Smooth muscle cell (in vitro differentiated cells): ENCODE measurements at regions not wholly inside any gene's neighbourhood (a gene's known extent, or its start where the extent isn't known, plus 50 kb on each side); places are given as distances from the start of the nearest gene placed in this dataset.

Experiments
- DNase-seq: peaks from one replicate; lab custom pipeline; 2025; ENCODE audit not compliant: unreplicated experiment; lab: John Stamatoyannopoulos, UW
- H2AFZ ChIP-seq: fragments of 200-600 bp; sonication (generic); 2 replicates; pipeline ENCODE4 v1.6.0; 2016; ENCODE audit warnings: antibody characterized with exemption, low read depth, mild to moderate bottlenecking
- H3F3A ChIP-seq: fragments of 200-600 bp; sonication (generic); 2 replicates; pipeline ENCODE4 v1.6.0; 2017; ENCODE audit warnings: antibody characterized with exemption, low read depth
- H3K27ac ChIP-seq: fragments of 200-600 bp; sonication (generic); 2 replicates; pipeline ENCODE4 v1.5.1; 2016; ENCODE audit warnings: low read depth, mild to moderate bottlenecking
- H3K27me3 ChIP-seq: fragments of 200-600 bp; sonication (generic); 2 replicates; pipeline ENCODE4 v1.6.1; 2016; ENCODE audit warnings: low read depth, mild to moderate bottlenecking
- H3K36me3 ChIP-seq: fragments of 200-600 bp; sonication (generic); 2 replicates; pipeline ENCODE4 v1.5.1; 2016; ENCODE audit warnings: low read depth
- H3K4me1 ChIP-seq: fragments of 200-600 bp; sonication (generic); 2 replicates; pipeline ENCODE4 v1.5.1; 2016; ENCODE audit warnings: low read depth
- H3K4me2 ChIP-seq: fragments of 200-600 bp; sonication (generic); 2 replicates; pipeline ENCODE4 v1.6.0; 2016; ENCODE audit warnings: mild to moderate bottlenecking
- H3K4me3 ChIP-seq: fragments of 200-600 bp; sonication (generic); 2 replicates; pipeline ENCODE4 v1.5.1; 2016; ENCODE audit warnings: mild to moderate bottlenecking
- H3K79me2 ChIP-seq: fragments of 200-600 bp; sonication (generic); 2 replicates; pipeline ENCODE4 v1.6.0; 2016; ENCODE audit warnings: low read depth, mild to moderate bottlenecking
- H3K9ac ChIP-seq: fragments of 200-600 bp; sonication (generic); 2 replicates; pipeline ENCODE4 v1.6.0; 2016; ENCODE audit warnings: low read depth
- H3K9me3 ChIP-seq: fragments of 200-600 bp; sonication (generic); replicated peaks from 2 replicates; pipeline ENCODE4 v1.5.1; 2016; ENCODE audit warnings: low read depth
- H4K20me1 ChIP-seq: fragments of 200-600 bp; sonication (generic); 2 replicates; pipeline ENCODE4 v1.6.0; 2016; ENCODE audit warnings: low read depth
- WGBS: methylation state at CpG from one replicate; pipeline ENCODE4 v1.1.7; 2016; ENCODE audit warnings: low lambda C conversion rate; 5-methylcytosine and 5-hydroxymethylcytosine counted together
- TF ChIP-seq, protein P1 (sequence below): fragments of 200-600 bp; sonication (generic); IDR thresholded peaks from 2 replicates; pipeline ENCODE4 v1.5.1; 2017; ENCODE audit warnings: borderline replicate concordance, mild to moderate bottlenecking, antibody characterized with exemption; ENCODE audit not compliant: insufficient read depth, poor library complexity, severe bottlenecking

DNA sequence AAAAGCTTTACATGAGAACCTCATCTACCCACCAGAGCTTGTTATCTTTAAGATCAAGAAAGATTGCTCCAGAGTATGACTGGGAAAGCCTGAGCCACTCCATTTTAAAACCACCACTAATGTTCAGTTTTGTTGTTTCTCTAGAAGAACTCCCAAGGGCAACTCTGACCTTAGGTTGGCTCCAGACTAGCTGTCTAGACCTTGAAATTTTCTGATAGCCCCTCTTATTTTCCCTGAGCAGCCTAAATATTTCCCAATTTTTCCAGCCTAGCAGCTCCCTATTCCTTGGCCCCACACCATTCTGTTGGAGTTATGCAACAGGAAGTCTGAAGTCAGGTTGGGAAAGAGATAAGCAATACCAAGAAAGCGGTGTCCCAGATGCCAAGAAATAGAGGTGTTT is 84.6 kb upstream of the TCF21 start:
- no peak overlapping the region for H3K4me2 ChIP-seq
- DNase-seq = no peak
- H3K36me3 ChIP-seq = no peaks in the 10 kb centered on the region
- WGBS = 57% methylated on average over 1 of the region's 1 CpG
- no peak overlapping the region for H3K9ac ChIP-seq
- H3K4me3 ChIP-seq = no peak overlapping the region
- H3K27me3 ChIP-seq = no peaks in the 10 kb centered on the region
- H2AFZ ChIP-seq = no peak overlapping the region
- H3K4me1 ChIP-seq = no peaks in the 10 kb centered on the region
- no peak overlapping the region for H3K27ac ChIP-seq
- TF ChIP-seq, protein P1, sequence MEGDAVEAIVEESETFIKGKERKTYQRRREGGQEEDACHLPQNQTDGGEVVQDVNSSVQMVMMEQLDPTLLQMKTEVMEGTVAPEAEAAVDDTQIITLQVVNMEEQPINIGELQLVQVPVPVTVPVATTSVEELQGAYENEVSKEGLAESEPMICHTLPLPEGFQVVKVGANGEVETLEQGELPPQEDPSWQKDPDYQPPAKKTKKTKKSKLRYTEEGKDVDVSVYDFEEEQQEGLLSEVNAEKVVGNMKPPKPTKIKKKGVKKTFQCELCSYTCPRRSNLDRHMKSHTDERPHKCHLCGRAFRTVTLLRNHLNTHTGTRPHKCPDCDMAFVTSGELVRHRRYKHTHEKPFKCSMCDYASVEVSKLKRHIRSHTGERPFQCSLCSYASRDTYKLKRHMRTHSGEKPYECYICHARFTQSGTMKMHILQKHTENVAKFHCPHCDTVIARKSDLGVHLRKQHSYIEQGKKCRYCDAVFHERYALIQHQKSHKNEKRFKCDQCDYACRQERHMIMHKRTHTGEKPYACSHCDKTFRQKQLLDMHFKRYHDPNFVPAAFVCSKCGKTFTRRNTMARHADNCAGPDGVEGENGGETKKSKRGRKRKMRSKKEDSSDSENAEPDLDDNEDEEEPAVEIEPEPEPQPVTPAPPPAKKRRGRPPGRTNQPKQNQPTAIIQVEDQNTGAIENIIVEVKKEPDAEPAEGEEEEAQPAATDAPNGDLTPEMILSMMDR = no peak
- H3F3A ChIP-seq = no peaks in the 10 kb centered on the region
- H3K79me2 ChIP-seq = no peaks in the 10 kb centered on the region
- H3K9me3 ChIP-seq = no peaks in the 10 kb centered on the region
- H4K20me1 ChIP-seq = no peaks in the 10 kb centered on the region

GRCh38 chr6:133805876-133806275 is 83.0 kb upstream of the TCF21 start:
- TF ChIP-seq, protein P1 = no peak
- H3K4me1 ChIP-seq = no peaks in the 10 kb centered on the region
- 96% methylated on average over 2 of the region's 2 CpGs for WGBS
- H3K4me3 ChIP-seq = no peak overlapping the region
- H3K27ac ChIP-seq = no peak overlapping the region
- no peaks in the 10 kb centered on the region for H3K79me2 ChIP-seq
- H3F3A ChIP-seq = no peaks in the 10 kb centered on the region
- no peak overlapping the region for H3K4me2 ChIP-seq
- no peaks in the 10 kb centered on the region for H4K20me1 ChIP-seq
- no peak for DNase-seq
- H3K36me3 ChIP-seq = no peaks in the 10 kb centered on the region
- H2AFZ ChIP-seq = no peak overlapping the region
- no peak overlapping the region for H3K9ac ChIP-seq
- H3K9me3 ChIP-seq = no peaks in the 10 kb centered on the region
- no peaks in the 10 kb centered on the region for H3K27me3 ChIP-seq

DNA sequence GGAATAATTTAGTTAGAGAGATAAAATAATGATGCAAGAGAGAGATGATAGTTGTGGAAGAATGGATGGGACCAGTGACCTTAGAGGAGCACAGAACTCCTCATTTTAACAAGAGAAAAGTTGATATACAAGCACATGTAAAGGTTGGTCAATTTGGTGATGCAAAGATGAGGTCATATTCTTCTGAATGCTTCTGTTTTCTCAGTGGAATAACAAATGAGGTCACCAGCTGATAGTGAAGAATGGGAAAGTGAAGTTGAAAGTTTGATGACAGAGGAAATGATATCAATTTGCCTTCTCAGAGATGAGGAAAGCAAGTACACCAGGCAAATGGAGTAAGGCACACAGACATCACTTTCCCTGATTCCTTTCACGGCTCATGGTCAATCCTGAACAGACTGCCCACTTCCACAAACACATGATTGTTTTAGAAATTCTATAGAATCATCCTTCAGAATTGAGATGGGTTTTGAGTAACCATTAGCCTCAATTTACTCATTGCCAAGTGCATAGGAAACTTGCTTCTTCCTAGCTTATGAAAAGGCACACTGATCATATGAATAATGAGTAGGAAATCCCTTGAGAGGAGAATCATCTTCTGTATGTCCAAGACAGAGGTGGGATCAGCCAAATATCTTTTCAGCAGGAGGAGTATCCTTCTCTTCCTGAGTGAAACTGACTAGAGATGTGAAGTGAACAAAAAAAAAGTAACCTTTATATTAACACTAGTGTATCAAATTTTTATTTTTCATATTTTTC is 82.4 kb upstream of the TCF21 start:
- Histone ChIP-seq H3K4me2 (no peak overlapping the region), H3K27ac (no peak overlapping the region), H4K20me1 (no peaks in the 10 kb centered on the region), H3K9ac (no peak overlapping the region), H3K27me3 (no peaks in the 10 kb centered on the region), H3K4me1 (no peaks in the 10 kb centered on the region), H3K9me3 (no peaks in the 10 kb centered on the region), H3K4me3 (no peak overlapping the region), H3F3A (no peaks in the 10 kb centered on the region), H3K79me2 (no peaks in the 10 kb centered on the region), H3K36me3 (no peaks in the 10 kb centered on the region), H2AFZ (no peak overlapping the region)
- no peak for DNase-seq
- TF ChIP-seq, protein P1 = no peak
- 96% methylated on average over 1 of the region's 1 CpG for WGBS

- TF ChIP-seq, protein P1 = no peak
- Histone ChIP-seq H4K20me1 (no peaks in the 10 kb centered on the region), H3K4me3 (no peak overlapping the region), H3K4me1 (no peaks in the 10 kb centered on the region), H3K9ac (no peak overlapping the region), H3K4me2 (no peak overlapping the region), H3K79me2 (no peaks in the 10 kb centered on the region), H3F3A (no peaks in the 10 kb centered on the region), H3K9me3 (no peaks in the 10 kb centered on the region), H3K36me3 (no peaks in the 10 kb centered on the region), H2AFZ (no peak overlapping the region), H3K27ac (no peak overlapping the region), H3K27me3 (no peaks in the 10 kb centered on the region)
- no peak for DNase-seq
- WGBS = 52% methylated on average over 1 of the region's 1 CpG
Observed at GRCh38 chr6:133807501-133807900, 81.4 kb upstream of the TCF21 start.
